DMS153 treated with DMSO at 0.1 percent for 48 hours (cell line): ENCODE measurements at regions not wholly inside any gene's neighbourhood (a gene's known extent, or its start where the extent isn't known, plus 50 kb on each side); places are given as distances from the start of the nearest gene placed in this dataset.

Experiments
- DNase-seq: peaks from one replicate; lab custom pipeline; 2025; ENCODE audit not compliant: unreplicated experiment; lab: John Stamatoyannopoulos, UW

- DNase-seq: no peak
Observed at GRCh38 chr2:225097035-225097434, 54.8 kb upstream of the DOCK10 start.
